NCI-H187 treated with DMSO at 0.1 percent for 48 hours (cell line): ENCODE measurements at regions not wholly inside any gene's neighbourhood (a gene's known extent, or its start where the extent isn't known, plus 50 kb on each side); places are given as distances from the start of the nearest gene placed in this dataset.
"Not testable (repeated sequence)": the region's sequence is repeated elsewhere in the genome, so short reads cannot be mapped to it uniquely, and the experiment has no call there.

Experiments
- DNase-seq: peaks from one replicate; lab custom pipeline; 2025; lab: John Stamatoyannopoulos, UW

DNA sequence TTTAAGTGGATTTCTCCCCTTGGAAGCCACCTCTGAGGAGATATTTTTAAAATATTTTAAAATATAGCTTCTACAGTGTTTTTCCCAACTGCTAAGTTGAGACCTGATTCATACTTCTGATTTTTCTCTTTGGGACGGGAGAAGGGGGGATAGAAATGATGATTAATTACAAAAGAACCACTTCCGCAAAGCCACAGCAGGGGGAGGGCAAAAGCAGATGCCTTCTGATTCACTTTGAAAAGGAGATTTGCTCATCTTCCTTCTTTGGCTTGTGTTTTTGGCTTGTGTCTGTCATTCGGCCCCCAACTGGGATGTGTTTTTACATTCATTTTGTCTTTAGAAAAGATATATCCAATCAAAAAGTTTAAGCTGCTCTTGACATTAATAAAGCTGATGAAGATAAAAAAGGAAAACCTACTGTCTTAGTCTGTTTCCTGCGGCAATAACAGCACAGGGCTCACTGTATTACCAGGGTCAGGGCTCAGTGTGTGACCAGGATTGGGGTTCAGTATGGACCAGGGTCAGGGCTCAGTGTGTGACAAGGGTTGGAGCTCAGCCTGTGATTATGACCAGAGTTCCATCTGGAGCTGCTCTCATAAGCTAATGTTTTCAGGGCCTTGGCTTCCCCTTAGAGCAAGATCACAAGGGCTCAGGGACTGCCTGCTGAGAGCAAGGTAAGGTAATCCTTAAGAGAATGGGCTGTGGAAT, 223.2 kb downstream of the MTHFS start:
- no peak for DNase-seq

DNA sequence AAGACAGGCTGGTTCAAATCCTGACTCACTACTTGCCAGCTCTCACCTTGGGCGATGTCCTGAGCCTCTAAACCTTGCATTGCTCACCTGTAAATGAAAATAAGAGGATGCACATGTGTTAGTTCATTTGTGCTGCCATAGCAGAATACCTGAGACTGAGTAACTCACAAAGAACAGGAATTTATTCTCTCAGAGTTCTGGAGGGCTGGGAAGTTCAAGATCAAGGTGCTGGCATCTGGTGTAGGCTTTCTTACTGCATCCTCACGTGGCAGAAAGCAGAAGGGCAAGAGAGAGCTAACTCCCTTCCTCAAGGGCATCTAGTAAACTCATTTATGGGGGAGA, 222.7 kb downstream of the MTHFS start:
- no peak for DNase-seq

DNA sequence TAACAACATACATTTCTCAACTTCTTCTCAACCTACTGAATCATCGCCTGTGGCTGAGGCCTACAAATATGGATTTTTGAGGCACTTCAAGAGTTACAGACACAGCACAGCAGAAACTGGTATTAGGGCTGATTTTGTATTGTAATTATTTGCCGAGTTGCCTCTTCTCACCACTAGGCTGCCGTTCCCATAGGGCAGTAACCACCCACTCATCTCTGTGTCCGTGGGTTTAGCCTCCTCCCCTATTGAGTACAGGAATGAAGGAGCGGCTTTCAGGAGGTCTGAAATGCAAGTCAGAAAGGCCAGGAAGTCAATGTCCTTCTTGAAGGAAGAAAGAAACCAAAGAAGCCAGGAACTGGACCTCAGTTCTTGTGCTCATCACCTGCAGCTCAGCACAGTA, 220.8 kb downstream of the MTHFS start:
- DNase-seq: no peak

DNA sequence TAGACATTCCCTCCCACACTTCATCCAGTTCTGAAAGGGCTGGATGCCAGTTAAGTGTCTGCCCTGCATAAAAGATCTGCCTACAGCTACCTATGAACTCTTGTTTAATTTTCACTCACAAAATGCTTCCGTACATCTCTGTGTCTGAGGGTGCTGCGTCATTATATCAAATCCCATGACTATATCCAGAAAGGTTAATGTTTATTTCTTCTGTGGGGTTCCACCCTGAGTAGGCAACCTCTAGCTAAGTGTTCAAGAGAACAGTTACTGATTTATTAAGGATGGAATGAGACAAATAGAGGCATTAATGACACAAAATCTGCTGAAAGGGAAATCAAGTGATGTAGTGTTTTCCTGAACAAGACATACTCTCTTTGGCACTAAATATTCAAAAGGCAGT, 220.2 kb downstream of the MTHFS start:
- no peak for DNase-seq

DNA sequence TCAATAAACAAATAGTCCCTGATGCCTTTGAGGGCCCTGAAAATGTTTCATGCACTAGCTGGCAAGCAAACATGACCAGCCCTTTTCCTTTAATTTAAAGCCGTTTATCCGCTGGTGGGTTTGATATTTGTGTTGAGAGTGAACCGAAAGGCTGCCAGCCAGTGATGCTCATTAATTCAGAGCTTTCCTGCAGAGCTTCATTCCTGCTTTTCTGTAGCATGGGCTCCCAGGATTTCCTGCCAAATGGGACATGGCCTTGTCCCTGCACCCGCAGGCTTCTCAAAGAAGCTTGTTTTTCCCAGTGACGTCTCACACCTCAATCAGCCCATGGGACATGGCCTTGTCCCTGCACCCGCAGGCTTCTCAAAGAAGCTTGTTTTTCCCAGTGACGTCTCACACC, 219.6 kb downstream of the MTHFS start:
- DNase-seq: no peak

DNA sequence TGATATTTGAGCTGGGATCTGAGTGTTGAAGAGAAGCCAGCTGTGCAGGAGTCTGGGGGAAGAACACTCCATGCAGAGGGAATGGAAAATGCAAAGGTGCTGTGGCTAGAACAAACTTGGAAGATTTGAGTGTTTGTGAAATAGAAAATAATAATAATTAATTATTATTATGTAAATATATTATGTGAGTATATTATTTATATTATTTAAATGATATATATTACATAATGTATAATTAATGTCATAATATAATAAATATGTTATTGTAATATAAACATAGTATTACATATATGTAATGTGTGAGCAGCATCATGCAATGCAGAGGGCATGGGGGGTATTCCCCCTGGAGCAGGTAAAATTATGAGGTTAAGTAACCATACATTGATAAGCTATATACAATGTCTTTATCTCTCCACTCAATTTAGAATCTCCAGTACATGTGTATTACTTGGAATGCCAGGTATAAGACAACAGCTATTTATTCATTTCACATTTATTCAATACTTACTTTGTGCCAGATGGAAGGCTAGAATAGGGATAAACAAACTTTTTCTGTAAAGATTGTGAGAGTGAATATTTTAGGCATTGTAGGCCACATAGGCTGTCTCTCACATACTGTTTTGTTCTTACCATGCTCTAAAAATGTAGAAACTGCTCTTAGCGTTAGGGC, 218.6 kb downstream of the MTHFS start:
- DNase-seq: no peak

DNA sequence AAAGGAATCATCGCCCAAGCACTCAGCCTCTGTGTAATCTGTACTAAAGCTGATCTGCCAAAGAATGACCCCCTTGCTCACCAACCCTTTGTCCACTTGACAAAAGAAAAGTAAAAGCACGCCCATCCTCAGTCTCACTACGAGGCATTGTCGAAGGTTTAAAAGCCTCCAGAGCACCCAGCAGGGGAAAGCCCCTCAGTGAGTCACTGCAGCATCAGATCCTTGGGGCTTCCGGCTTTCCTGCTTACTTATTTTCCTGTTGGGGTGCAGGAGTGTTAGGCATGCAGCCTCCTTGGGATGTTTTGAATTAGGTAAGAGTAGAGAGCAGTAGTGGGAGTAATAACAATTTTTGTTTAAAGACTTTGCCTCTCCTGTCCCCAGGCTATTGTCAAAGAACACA, 216.1 kb downstream of the MTHFS start:
- no peak for DNase-seq

DNA sequence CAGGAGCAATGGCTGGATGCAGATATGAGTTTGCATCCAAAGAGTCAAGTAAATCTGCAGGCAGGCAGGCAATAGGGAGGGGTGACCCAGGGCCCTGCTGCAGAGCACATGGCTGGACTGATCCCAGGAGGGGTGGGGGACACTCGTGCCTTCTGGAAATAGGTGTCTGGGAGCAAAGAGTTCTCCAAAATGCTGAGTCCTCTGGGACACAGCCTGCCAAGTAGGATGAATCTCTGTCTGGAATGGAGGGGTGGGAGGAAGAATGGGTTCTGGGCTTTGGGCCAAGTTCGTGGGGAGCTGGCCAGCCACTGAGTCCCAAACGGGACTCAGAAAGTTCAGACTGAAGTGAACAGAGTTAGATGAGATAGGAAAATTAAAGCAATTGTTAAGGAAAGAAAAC, 214.5 kb downstream of the MTHFS start:
- DNase-seq: no peak

DNA sequence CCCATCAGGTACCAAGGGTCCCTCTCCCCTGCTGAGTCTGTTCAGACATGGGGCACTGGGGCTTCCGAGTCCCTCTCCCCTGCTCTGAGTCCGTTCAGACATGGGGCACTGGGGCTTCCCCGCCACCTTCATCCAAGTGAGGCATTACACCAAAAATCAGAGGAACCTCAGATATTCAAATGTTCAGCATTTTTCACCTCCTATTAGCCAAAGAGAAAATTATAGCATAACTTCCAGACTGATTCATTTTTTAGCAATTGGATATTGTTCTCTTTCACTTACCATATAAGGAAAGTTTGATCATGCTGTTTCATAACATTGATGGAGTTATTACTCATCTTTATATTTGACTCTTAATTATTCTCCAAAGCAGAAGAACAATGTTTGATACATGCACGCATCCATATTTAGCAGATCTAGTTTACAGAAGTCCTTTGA, 213.9 kb downstream of the MTHFS start:
- DNase-seq: no peak

DNA sequence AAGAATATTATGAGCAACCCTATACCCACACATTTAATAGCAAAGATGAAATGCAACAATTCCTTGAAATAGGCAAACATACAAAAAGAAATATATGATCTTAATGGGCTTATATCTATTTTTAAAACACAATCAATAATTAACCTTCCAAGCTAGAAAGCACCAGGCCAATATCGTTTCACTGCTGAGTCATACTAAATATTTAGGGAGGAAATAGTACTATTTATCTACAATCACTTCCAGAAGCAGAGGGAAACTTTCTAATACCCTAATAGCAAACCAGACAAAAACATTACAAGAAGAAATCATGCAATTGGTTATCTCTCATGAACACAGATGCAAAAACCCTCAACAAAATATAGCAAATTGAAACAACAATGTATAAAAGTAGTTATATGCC, 207.8 kb downstream of the MTHFS start:
- no peak for DNase-seq

DNA sequence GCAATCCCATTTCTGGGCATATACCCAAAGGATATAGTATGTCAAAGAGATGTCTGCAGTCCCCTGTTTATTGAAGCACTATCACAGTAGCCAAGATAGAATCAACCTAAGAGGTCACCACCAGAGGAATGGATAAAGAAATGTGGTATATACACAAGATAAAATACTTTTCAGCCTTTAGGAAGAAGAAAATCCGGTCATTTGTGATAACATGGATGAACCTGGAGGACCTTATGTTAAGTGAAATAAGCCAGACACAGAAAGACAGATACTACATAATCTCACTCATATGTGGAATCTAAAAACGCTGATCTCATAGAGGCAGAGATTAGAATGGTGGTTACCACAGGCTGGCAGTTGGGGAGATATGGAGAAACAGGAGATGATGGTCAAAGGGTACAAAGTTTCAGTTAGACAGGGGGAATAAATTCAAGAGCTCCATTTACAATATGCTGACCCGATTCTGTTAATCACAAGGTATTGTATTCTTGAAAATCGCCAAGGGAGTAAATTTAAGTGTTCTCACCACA, 195.8 kb downstream of the MTHFS start:
- no peak for DNase-seq

DNA sequence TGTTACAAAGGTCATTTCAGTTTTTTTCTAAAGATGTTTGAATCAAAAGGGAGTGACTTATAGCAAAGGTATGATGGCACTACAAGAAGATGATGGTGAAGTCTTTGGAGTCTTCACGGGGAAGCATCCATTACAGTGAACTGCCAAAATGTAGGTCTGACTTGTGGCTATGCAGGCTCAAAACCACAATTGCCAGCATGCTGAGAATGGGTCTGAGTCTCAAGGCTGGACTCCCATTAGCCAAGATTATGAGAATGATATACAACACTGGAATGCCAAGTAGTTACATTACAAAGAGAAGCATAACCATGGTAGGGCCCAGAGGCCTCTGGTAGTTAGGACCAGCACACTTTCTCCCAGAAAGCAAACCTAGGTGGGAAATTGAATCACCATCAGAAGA, 194.2 kb downstream of the MTHFS start:
- no peak for DNase-seq

DNA sequence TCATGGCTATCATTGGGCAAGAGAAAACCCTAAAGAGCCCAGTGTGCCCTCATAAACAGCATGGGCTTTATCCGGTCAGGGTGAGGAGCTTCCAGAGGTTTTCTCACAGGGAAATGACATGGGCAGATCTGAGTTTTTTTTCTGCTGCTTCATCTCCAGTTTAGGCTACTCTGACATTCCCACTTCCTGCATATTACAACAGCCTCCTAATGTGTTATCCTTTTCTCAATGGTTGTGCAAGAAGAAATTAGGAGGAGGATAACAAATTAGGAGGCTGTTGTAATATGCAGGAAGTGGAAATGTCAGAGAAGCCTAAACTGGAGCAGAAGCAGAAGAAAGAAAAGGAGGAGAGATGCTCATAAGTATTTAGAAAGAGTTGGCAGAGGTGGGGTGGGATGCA, 175.6 kb downstream of the MTHFS start:
- DNase-seq: no peak

DNA sequence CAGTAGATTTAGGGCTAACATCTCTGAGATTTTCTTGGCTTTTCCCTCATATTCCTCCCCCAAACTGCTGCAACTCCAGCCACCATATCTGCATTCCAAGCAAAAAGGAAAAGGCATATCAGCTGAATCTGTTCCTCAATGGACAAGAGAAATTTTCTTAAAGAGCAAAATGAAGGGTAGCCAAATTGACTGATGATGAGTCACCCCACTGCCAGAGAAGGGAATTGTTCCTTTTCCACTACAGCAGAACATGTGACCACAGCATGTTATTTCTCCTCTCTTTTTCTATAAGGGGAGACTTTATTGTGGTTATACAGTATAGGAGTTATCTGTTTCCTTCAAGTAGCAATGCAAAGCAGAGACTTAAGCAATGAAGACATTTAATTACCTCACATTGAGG, 172.5 kb downstream of the MTHFS start:
- DNase-seq: no peak

DNA sequence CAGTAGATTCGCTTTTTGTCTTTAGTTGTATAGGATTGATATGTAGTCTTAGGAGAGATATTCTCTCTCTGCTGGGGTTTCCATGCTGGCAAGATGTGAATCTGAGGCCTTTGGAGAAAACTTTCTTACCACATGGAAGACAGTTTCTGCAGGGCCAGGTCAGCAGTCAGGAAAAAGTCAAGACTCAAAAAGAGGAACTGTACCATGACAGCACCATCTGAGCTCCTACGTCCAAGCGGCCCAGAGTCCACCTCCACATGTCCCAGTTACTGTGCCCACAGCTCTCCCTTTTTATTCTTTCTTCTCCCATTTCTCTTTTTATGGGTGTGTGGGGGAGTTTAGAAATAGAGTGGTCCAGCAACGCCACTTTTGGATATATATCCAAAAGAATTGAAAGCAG, 172.0 kb downstream of the MTHFS start:
- DNase-seq: no peak

DNA sequence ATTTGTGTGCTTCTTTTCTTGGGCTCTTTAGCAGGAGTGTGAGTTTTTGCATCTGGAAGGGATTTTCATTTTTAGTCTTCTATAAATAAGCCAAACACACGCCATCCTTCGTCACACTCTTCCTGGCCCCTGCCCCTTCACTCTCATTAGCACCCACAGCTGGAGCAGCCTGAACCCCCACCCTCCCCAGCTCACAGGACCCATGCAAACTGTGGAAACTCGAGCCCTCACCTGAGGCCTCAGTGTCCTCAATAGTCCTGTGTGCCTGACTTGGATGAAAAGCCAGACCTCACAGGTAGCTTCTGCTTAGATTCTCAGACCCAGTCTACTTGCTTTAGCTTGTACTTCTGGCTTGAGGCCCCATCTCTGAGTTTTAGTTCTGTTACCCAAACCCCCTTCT, 167.9 kb downstream of the MTHFS start:
- DNase-seq: no peak

DNA sequence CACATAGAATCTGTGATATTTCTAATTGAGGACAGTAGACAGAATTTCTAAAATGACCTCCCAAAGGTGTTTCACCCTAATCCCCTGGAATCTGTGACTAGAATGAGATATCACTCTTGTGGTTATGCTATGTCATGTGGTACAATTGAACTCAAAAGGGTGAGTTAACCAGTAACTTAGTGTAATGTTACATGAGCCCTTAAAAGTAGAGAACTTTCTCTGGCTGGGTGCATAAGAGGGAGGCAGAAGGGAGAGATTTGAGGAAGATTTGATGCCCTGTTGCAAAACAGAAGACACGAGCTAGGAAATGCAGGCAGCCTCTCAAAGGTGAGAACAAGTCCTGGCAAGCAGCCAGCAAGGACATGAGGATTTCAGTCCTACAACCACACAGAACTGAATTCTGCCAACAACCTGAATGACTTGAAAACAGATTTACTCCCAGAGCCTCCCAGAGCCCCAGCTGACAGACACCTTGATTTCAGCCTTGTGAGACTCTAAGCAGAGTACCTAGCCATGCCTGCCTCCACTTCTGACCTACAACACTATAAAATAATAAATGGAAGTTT, 160.3 kb downstream of the MTHFS start:
- DNase-seq: no peak

DNA sequence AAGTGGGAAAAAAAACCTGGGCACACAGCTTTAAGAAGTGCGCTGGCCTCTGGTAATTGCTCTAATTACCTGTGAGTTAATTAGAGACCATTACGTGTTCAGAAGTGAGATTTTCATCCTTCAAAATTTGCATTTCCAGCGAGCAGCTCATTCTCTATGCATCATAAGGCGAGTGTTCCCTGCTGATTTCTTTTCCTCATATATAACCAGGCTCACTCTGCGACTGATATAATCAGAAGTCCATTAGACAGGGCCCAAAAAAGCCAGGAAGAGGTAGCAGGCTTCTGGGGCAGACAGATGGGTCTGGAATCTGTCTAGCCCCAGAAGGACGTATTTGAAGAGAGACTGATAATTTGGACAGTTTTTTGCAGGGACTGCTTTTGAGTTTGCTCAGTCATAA, 158.7 kb downstream of the MTHFS start:
- DNase-seq: no peak

DNA sequence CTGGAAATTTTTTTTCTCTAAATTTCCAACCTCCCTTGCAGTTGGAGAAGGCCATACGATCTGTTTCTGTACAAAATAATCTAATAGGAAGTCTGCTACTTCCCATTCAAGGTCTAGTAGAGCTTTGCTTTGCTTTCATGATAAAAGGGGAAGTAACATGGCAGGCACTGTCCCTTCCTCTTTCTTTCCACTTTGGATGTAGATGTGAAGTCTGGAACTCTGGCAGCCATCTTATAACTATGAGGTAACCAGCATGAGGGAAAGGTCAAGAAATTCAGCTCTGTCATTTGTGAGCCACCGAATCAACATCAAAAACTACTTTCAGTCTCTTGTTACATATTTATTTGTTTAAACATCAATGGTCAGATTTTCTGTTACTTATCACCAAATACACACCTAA, 156.3 kb downstream of the MTHFS start:
- no peak for DNase-seq

DNA sequence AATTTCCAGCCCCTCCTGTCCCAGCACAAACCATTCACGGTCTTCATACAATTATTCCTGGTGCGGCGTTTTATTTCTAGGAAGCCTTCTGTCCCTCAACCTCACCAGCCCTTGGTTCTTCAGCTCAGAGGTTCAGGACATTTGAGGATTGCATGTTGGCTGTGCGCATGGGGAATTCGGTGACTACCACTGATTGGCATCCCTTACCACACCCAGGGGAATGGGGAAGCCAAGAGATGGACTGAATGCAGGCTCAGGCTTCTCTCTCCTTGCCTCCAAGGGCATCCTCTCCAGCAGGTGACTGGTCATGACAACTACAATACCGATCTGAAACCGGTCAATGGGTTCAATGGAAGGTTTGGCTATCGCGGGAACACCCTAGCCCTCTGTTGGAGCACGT, 153.8 kb downstream of the MTHFS start:
- DNase-seq: no peak

DNA sequence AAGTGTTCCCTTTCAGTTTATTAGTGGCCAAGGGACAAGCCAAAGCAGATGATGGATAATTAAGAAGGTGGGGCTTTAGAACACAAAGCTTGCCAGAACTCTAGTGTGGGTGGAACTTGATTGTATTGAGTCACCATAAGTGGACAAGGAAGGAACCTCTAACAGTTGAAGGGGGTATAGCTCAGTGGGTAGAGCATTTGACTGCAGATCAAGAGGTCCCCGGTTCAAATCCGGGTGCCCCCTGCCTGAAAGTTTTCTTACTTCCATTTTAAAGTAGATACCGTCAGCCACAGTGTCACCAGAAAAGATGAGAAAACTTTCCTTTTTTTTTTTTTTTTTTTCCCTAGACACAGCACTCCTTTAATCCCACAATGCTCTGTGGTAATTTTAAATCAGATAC, 152.3 kb downstream of the MTHFS start:
- DNase-seq: not testable (repeated sequence)

DNA sequence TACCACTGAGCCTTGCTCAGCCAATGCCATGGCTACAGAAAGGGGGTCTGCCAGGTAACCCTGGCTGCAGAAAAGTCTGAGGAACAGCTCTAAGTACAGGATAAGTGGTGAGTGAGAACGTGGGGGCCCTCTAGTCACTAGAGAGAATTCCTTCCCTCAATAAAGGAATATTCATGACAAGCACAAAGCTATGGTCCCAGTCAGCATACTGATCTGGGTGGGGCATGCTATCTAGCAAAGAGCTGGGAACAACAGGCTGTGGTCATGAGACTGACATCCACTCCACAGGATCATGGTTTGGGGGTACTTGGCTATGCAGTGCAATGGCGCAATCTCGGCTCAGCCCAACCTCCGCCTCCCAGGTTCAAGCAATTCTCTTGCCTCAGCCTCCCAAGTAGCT, 140.4 kb downstream of the MTHFS start:
- no peak for DNase-seq

DNA sequence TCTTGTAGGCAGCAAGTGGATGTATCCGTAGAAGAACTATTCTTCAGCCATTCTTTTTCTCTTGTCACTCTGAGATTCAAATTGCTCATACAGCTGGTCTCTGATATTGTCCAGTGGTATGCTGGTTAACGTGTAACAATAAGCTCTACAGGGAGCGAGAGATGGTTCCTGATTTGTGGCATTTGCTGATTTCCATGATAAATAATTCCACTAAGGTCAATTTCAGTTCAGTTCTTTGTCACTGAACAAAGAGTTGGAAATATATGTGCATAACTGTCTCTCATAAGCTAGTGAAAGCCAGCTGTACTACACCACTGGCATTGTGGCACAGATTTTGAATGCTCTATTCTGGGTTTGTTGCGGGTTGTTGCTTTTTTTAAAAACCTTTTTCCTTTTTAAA, 131.7 kb downstream of the MTHFS start:
- no peak for DNase-seq

DNA sequence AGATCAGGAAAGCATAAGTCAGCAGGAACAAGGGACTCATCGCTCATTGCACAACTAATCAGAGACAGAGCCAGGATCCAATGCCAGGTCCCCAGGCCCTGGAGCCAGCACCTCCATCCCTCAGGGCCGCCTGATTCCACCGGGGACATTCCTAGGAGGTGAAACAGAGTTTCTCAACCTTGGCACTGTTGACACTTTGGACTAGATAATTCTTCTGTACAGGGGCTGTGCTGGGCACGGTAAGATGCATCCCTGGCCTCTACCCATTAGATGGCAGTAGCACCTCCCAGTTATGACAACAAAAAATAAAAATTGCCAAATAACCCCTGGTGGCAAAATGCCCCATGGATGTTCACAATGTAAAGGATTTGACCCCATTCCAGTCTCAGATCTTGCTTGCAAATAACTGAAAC, 127.7 kb downstream of the MTHFS start:
- DNase-seq: no peak
